Transverse colon (tissue), 4 donors: ENCODE measurements at regions not wholly inside any gene's neighbourhood (a gene's known extent, or its start where the extent isn't known, plus 50 kb on each side); places are given as distances from the start of the nearest gene placed in this dataset.

Source experiments
- DNase-seq: peaks from one replicate; pipeline ENCODE4 v3.0.0-alpha.2; 2019
- H3K27ac ChIP-seq, 4 donors: fragments of 200-600 bp; sonication (generic); 2 replicates each; pipeline ENCODE4 v1.5.1; 2016 to 2018; ENCODE audit warnings: inconsistent platforms in 4 of 4
- H3K27me3 ChIP-seq: fragments of 200-600 bp; sonication (generic); 2 replicates; pipeline ENCODE4 v1.5.1; 2017; ENCODE audit warnings: inconsistent platforms
- H3K36me3 ChIP-seq, 4 donors: fragments of 200-600 bp; sonication (generic); 2 replicates each; pipeline ENCODE4 v1.5.1; 2017 to 2019; ENCODE audit warnings: inconsistent platforms in 4 of 4
- H3K4me1 ChIP-seq, 4 donors: fragments of 200-600 bp; sonication (generic); 2 replicates each; pipeline ENCODE4 v1.5.1; 2017 to 2020; ENCODE audit warnings: inconsistent platforms in 4 of 4
- H3K4me3 ChIP-seq, 4 donors: fragments of 200-600 bp; sonication (generic); 1 replicate in 1 of 4; 2 replicates in 3 of 4; pipeline versions ENCODE4 v1.5.1 to v1.6.1; 2017 to 2019; ENCODE audit warnings: inconsistent platforms in 4 of 4
- H3K9me3 ChIP-seq, 2 donors: fragments of 200-600 bp; sonication (generic); 2 replicates each; pipeline ENCODE4 v1.5.1; 2017 to 2019; ENCODE audit warnings: inconsistent platforms in 2 of 2
- EP300 ChIP-seq: sonication (generic); formaldehyde crosslinking; IDR thresholded peaks from one replicate; pipeline ENCODE4 v1.6.1; 2017; ENCODE audit warnings: antibody characterized with exemption, low read depth
- POLR2A ChIP-seq: fragments of 450-650 bp; IDR thresholded peaks from one replicate; pipeline ENCODE4 v1.6.1; 2016; ENCODE audit warnings: antibody characterized with exemption, mild to moderate bottlenecking, moderate library complexity
- POLR2AphosphoS5 ChIP-seq, 3 donors: sonication (generic); formaldehyde crosslinking; IDR thresholded peaks; one replicate each; pipeline ENCODE4 v1.6.1; 2016; ENCODE audit warnings: antibody characterized with exemption in 3 of 3
- WGBS, 2 donors: methylation state at CpG; one replicate each; pipeline ENCODE4 v1.1.5; 2018; ENCODE audit warnings: low coverage in 1 of 2; 5-methylcytosine and 5-hydroxymethylcytosine counted together
- in situ Hi-C, 4 donors: fragments of 200-750 bp; cut with MboI; loops; one replicate each; pipeline versions ENCODE4 v1.15.0 to v1.15.1; 2017; ENCODE audit warnings: low sequenced_read_pairs in 3 of 4, low pct_ligation_motif_present in 1 of 4, low pct_unique_long_range_greater_than_20kb in 1 of 4
- intact Hi-C: fragments of 100-400 bp; cut with DNase I; formaldehyde crosslinking; loops from one replicate; pipeline ENCODE4 v1.15.1; 2023; ENCODE audit warnings: low total_unique reads
- TF ChIP-seq, protein P1 (sequence below), 5 experiments: fragments of 200-600 bp in 3 of 5; fragments of 450-650 bp in 2 of 5; sonication (generic) in 3 of 5; IDR thresholded peaks; 1 replicate in 2 of 5; 2 replicates in 3 of 5; pipeline ENCODE4 v1.5.1; 2016 to 2017; ENCODE audit warnings: antibody characterized with exemption in 5 of 5, inconsistent platforms in 3 of 5, mild to moderate bottlenecking in 2 of 5, moderate library complexity in 1 of 5

DNA sequence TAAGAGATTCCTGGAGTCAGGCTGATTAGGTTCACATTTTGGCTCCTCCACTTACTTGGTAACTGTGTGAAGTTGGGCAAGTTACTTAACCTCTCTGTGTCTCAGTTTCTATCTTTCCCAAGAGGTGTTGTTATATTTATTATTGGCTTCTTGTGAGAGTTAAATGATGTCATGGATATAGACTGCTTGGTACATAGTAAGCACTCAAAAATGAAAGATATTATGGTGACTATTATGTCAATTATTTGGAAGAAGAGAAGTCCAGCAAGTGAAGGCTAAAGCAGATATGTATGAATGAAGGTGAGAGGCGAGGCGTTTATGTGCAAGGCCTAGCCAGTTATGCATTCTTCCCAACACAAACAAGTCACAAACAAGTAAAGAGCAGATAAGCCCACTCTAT is 417.4 kb downstream of the TSN start:
- in situ Hi-C loops, result no loop called here
- no peaks in the 10 kb centered on the region for H3K9me3 ChIP-seq
- TF ChIP-seq, protein P1, sequence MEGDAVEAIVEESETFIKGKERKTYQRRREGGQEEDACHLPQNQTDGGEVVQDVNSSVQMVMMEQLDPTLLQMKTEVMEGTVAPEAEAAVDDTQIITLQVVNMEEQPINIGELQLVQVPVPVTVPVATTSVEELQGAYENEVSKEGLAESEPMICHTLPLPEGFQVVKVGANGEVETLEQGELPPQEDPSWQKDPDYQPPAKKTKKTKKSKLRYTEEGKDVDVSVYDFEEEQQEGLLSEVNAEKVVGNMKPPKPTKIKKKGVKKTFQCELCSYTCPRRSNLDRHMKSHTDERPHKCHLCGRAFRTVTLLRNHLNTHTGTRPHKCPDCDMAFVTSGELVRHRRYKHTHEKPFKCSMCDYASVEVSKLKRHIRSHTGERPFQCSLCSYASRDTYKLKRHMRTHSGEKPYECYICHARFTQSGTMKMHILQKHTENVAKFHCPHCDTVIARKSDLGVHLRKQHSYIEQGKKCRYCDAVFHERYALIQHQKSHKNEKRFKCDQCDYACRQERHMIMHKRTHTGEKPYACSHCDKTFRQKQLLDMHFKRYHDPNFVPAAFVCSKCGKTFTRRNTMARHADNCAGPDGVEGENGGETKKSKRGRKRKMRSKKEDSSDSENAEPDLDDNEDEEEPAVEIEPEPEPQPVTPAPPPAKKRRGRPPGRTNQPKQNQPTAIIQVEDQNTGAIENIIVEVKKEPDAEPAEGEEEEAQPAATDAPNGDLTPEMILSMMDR (IDR thresholded peaks at IDR 0.05), result no peak
- TF ChIP-seq POLR2A (no peak), EP300 (no peak), POLR2AphosphoS5 (IDR thresholded peaks at IDR 0.05) (no peak)
- intact Hi-C loops, result no loop called here
- H3K4me3 ChIP-seq, result no peak overlapping the region
- 88 to 89% methylated on average over 2 of the region's 2 CpGs for WGBS, 2 donors
- DNase-seq, result no peak
- no peaks in the 10 kb centered on the region for H3K4me1 ChIP-seq
- no peak overlapping the region for H3K27ac ChIP-seq
- no peaks in the 10 kb centered on the region for H3K36me3 ChIP-seq
- no peaks in the 10 kb centered on the region for H3K27me3 ChIP-seq

DNA sequence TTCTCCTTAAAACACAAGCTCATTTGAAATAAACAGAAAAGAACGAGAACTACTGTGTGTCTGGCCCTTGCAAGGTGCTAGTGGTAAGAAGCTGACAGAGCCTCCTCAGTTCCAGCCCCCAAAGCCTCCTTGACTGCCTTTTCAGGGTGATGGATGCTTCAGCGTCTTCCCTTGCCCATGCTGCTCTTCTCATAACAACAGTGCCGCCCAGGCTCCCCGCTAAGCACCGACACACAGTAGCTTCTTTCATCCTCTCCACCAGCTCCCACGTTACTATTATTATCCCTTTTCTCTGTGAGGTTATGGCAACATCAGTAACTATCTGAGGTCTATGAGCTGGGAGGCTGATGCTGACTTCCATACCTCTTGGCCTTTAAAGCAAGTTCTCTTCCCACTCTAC is 418.6 kb downstream of the TSN start:
- H3K4me1 ChIP-seq, result no peaks in the 10 kb centered on the region
- WGBS, 2 donors, result 73 to 82% methylated on average over 6 of the region's 6 CpGs
- no peak overlapping the region for H3K4me3 ChIP-seq
- intact Hi-C loops (no loop called here), in situ Hi-C loops (no loop called here)
- no peaks in the 10 kb centered on the region for H3K36me3 ChIP-seq
- no peak for DNase-seq
- no peaks in the 10 kb centered on the region for H3K27me3 ChIP-seq
- no peaks in the 10 kb centered on the region for H3K9me3 ChIP-seq
- no peak overlapping the region for H3K27ac ChIP-seq
- TF ChIP-seq EP300, result no peak
- no peak for TF ChIP-seq POLR2A
- TF ChIP-seq, protein P1 (IDR thresholded peaks at IDR 0.05), result no peak
- no peak for TF ChIP-seq POLR2AphosphoS5 (IDR thresholded peaks at IDR 0.05)

DNA sequence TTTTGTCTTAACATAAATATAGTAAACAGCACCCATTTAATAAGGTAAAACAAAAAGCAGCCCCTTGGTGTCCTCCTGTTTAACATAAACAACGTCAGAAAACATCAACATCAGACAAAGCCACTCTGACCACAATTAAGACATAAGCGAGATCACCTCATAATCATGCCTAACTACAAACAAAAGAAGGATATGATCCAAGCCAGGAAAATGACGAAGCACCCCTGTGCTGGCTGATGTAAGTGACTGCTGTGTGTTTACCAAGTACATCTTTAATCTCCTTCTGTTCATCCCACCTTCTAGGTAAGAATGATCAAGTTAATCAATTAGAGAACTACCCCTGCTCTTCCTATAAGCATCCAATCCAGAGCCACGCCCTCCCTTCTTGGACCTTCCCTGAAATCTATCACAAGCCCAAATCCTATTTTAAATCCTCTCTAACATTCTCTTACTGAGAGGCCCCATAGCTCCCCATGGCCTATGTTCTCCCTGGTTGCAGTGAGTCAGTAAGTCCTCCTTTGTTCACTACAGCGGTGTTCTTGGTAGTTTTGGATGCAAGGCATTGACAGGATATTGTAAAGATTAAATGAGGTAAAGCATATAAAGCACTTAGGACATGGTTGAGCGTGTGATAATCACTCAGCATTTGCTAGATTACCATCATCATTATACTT is 424.2 kb downstream of the TSN start:
- in situ Hi-C loops (no loop called here), intact Hi-C loops (no loop called here)
- Histone ChIP-seq H3K4me3 (no peak overlapping the region), H3K9me3 (no peaks in the 10 kb centered on the region), H3K27ac (no peak overlapping the region), H3K36me3 (no peaks in the 10 kb centered on the region), H3K27me3 (no peaks in the 10 kb centered on the region), H3K4me1 (no peaks in the 10 kb centered on the region)
- WGBS, 2 donors, result 75 to 77% methylated on average over 6 of the region's 6 CpGs
- TF ChIP-seq POLR2A, result no peak
- no peak for TF ChIP-seq POLR2AphosphoS5 (IDR thresholded peaks at IDR 0.05)
- TF ChIP-seq, protein P1 (IDR thresholded peaks at IDR 0.05), result no peak
- no peak for TF ChIP-seq EP300
- DNase-seq, result no peak

DNA sequence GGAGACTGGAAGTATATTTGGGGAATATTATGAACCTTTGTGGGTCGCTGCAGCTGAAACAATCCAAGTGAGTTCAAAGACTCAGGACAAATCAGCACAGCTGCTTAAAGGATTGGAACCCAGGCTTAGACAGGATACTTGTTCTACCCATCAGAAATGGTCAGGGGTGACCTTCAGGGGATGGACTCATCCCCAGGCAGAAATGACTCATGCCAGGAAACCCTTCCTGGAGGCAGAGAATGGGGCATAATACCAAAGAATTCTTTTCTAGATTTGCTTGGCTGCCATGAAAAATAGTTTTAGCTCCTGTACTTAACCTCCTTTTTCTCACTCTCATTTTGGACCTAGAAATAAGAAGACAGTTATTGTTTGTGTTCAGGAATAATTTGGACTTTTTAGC is 425.5 kb downstream of the TSN start:
- no peak for DNase-seq
- Histone ChIP-seq H3K9me3 (no peaks in the 10 kb centered on the region), H3K4me3 (no peak overlapping the region), H3K27ac (no peak overlapping the region), H3K4me1 (no peaks in the 10 kb centered on the region), H3K36me3 (no peaks in the 10 kb centered on the region), H3K27me3 (no peaks in the 10 kb centered on the region)
- intact Hi-C loops (no loop called here), in situ Hi-C loops (no loop called here)
- no peak for TF ChIP-seq EP300
- TF ChIP-seq, protein P1 (IDR thresholded peaks at IDR 0.05), result no peak
- TF ChIP-seq POLR2A, result no peak
- TF ChIP-seq POLR2AphosphoS5 (IDR thresholded peaks at IDR 0.05), result no peak
- WGBS, 2 donors, result 61% methylated on average over 1 of the region's 1 CpG; no CpG with 5 or more reads in 1 of the 2 donors
